Prostate gland (tissue), 2 donors: ENCODE measurements at regions not wholly inside any gene's neighbourhood (a gene's known extent, or its start where the extent isn't known, plus 50 kb on each side); places are given as distances from the start of the nearest gene placed in this dataset.

Experiments used
- DNase-seq: peaks from one replicate; pipeline ENCODE4 v3.0.0-alpha.2; 2019; ENCODE audit warnings: low spot score
- H3K27ac ChIP-seq, 2 donors: fragments of 200-600 bp; sonication (generic); 2 replicates each; pipeline ENCODE4 v1.5.1; 2017 to 2019
- H3K27me3 ChIP-seq: fragments of 200-600 bp; sonication (generic); replicated peaks from 2 replicates; pipeline ENCODE4 v1.5.1; 2019; ENCODE audit not compliant: insufficient read depth
- H3K36me3 ChIP-seq, 2 donors: fragments of 200-600 bp; sonication (generic); 1 replicate in 1 of 2; 2 replicates in 1 of 2; pipeline versions ENCODE4 v1.5.1 to v1.8.1; 2017 to 2019
- H3K4me1 ChIP-seq: fragments of 200-600 bp; sonication (generic); replicated peaks from 2 replicates; pipeline ENCODE4 v1.5.1; 2019
- H3K4me3 ChIP-seq, 2 donors: fragments of 200-600 bp; sonication (generic); 2 replicates each; pipeline ENCODE4 v1.5.1; 2017 to 2019
- H3K9me3 ChIP-seq: fragments of 200-600 bp; sonication (generic); 2 replicates; pipeline ENCODE4 v1.5.1; 2017
- CTCF ChIP-seq, 4 experiments: fragments of 200-600 bp in 2 of 4; fragments of 450-650 bp in 2 of 4; sonication (generic) in 2 of 4; IDR thresholded peaks; 1 replicate in 3 of 4; 2 replicates in 1 of 4; pipeline ENCODE4 v1.5.1; 2016 to 2019; ENCODE audit warnings: antibody characterized with exemption in 4 of 4, mild to moderate bottlenecking in 2 of 4, moderate library complexity in 2 of 4
- POLR2A ChIP-seq: fragments of 450-650 bp; IDR thresholded peaks from one replicate; pipeline ENCODE4 v1.6.1; 2016; ENCODE audit warnings: antibody characterized with exemption, mild to moderate bottlenecking
- POLR2AphosphoS5 ChIP-seq: sonication (generic); formaldehyde crosslinking; IDR thresholded peaks from one replicate; pipeline ENCODE4 v1.6.1; 2017; ENCODE audit warnings: antibody characterized with exemption
- WGBS: methylation state at CpG from one replicate; pipeline ENCODE4 v1.1.5; 2018; 5-methylcytosine and 5-hydroxymethylcytosine counted together
- intact Hi-C: fragments of 100-400 bp; cut with DNase I; formaldehyde crosslinking; loops from one replicate; pipeline ENCODE4 v1.14.2; 2022

GRCh38 chr4:81960961-81961360 is 412.8 kb downstream of the HNRNPD start:
- H3K9me3 ChIP-seq = no peaks in the 10 kb centered on the region
- TF ChIP-seq POLR2AphosphoS5 (no peak), POLR2A (no peak), CTCF (IDR thresholded peaks at IDR 0.05) (no peak)
- intact Hi-C loops = no loop called here
- WGBS = 41% methylated on average over 4 of the region's 4 CpGs
- no peak overlapping the region for H3K4me3 ChIP-seq
- H3K4me1 ChIP-seq = no peaks in the 10 kb centered on the region
- no peaks in the 10 kb centered on the region for H3K36me3 ChIP-seq
- H3K27me3 ChIP-seq = no peaks in the 10 kb centered on the region
- no peak overlapping the region for H3K27ac ChIP-seq
- DNase-seq = no peak

GRCh38 chr4:81954271-81954670 is 419.5 kb downstream of the HNRNPD start:
- intact Hi-C loops = no loop called here
- Histone ChIP-seq H3K4me3 (no peak overlapping the region), H3K4me1 (no peaks in the 10 kb centered on the region), H3K36me3 (no peaks in the 10 kb centered on the region), H3K27ac (no peak overlapping the region), H3K9me3 (no peaks in the 10 kb centered on the region), H3K27me3 (no peaks in the 10 kb centered on the region)
- WGBS = 29% methylated on average over 3 of the region's 3 CpGs
- DNase-seq = no peak
- TF ChIP-seq POLR2AphosphoS5 (no peak), POLR2A (no peak), CTCF (IDR thresholded peaks at IDR 0.05) (no peak)

GRCh38 chr4:81951891-81952455 is 421.8 kb downstream of the HNRNPD start:
- Histone ChIP-seq H3K36me3 (no peaks in the 10 kb centered on the region), H3K4me1 (no peaks in the 10 kb centered on the region), H3K27me3 (no peaks in the 10 kb centered on the region), H3K27ac (no peak overlapping the region), H3K9me3 (no peaks in the 10 kb centered on the region), H3K4me3 (no peak overlapping the region)
- TF ChIP-seq CTCF (IDR thresholded peaks at IDR 0.05) (no peak), POLR2AphosphoS5 (no peak), POLR2A (no peak)
- no peak for DNase-seq
- 69% methylated on average over 3 of the region's 3 CpGs for WGBS
- intact Hi-C loops = no loop called here

- no peaks in the 10 kb centered on the region for H3K27me3 ChIP-seq
- no peak overlapping the region for H3K27ac ChIP-seq
- H3K4me3 ChIP-seq = no peak overlapping the region
- intact Hi-C loops = no loop called here
- no peaks in the 10 kb centered on the region for H3K9me3 ChIP-seq
- H3K4me1 ChIP-seq = no peaks in the 10 kb centered on the region
- WGBS = 16% methylated on average over 4 of the region's 4 CpGs
- DNase-seq = no peak
- no peaks in the 10 kb centered on the region for H3K36me3 ChIP-seq
- TF ChIP-seq CTCF (IDR thresholded peaks at IDR 0.05) (no peak), POLR2AphosphoS5 (no peak)
These were observed 426.8 kb downstream of the HNRNPD start for GRCh38 chr4:81946996-81947395.

- Histone ChIP-seq H3K4me1 (no peaks in the 10 kb centered on the region), H3K4me3 (no peak overlapping the region), H3K27ac (no peak overlapping the region), H3K9me3 (no peaks in the 10 kb centered on the region), H3K27me3 (no peaks in the 10 kb centered on the region), H3K36me3 (no peaks in the 10 kb centered on the region)
- TF ChIP-seq POLR2A (no peak), POLR2AphosphoS5 (no peak)
- no peak for DNase-seq
- intact Hi-C loops = no loop called here
- WGBS = 85% methylated on average over 3 of the region's 3 CpGs
These were observed 443.1 kb downstream of the HNRNPD start for GRCh38 chr4:81930506-81931238.
